HepG2 (cell line): ENCODE measurements at regions not wholly inside any gene's neighbourhood (a gene's known extent, or its start where the extent isn't known, plus 50 kb on each side); places are given as distances from the start of the nearest gene placed in this dataset.

Experiments used
- HDAC6 ChIP-seq: fragments of 200-600 bp; sonication (generic); IDR thresholded peaks from 2 replicates; pipeline ENCODE4 v1.7.0; 2017; ENCODE audit warnings: mild to moderate bottlenecking, antibody characterized with exemption, low read length, low read depth
- POLR2AphosphoS5 ChIP-seq: IDR thresholded peaks from 2 replicates; pipeline ENCODE4 v1.6.1; 2012; ENCODE audit warnings: low read depth, low read length
- ZNF780A ChIP-seq: sonication (generic); formaldehyde crosslinking; IDR thresholded peaks from 2 replicates; pipeline ENCODE4 v1.8.0; 2022; ENCODE audit warnings: mild to moderate bottlenecking, missing genetic modification reagents, moderate library complexity
- TF ChIP-seq, protein P1 (sequence below): sonication (generic); formaldehyde crosslinking; IDR thresholded peaks from 2 replicates; pipeline ENCODE4 v1.5.1; 2020; ENCODE audit warnings: mild to moderate bottlenecking, missing genetic modification reagents, moderate library complexity
- TF ChIP-seq, protein P2 (sequence below): IDR thresholded peaks from 2 replicates; pipeline ENCODE4 v1.6.1; 2012; ENCODE audit warnings: inconsistent platforms
- TF ChIP-seq, protein P3 (sequence below): sonication (generic); formaldehyde crosslinking; IDR thresholded peaks from 2 replicates; pipeline ENCODE4 v1.4.0; 2020; ENCODE audit warnings: mild to moderate bottlenecking, missing genetic modification reagents

DNA sequence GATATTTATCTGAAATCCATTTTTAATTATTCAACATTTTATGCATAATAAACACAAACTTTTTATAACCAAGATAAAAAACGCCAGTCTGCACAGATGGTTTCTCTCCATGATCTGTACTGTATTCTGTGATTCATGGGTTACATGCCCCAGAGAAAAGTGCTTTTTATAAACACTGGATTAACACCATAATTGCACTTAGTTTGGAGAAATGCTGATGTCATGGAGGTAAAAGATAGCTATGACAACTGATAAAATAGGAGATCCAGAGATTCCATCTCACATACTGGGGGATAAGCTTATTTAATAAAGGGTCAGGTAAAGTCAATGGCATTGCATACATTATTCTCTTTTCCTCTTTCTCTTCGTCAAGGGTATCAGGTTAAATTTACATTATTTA lies 1460.4 kb upstream of the ALCAM start:
- TF ChIP-seq, protein P1, sequence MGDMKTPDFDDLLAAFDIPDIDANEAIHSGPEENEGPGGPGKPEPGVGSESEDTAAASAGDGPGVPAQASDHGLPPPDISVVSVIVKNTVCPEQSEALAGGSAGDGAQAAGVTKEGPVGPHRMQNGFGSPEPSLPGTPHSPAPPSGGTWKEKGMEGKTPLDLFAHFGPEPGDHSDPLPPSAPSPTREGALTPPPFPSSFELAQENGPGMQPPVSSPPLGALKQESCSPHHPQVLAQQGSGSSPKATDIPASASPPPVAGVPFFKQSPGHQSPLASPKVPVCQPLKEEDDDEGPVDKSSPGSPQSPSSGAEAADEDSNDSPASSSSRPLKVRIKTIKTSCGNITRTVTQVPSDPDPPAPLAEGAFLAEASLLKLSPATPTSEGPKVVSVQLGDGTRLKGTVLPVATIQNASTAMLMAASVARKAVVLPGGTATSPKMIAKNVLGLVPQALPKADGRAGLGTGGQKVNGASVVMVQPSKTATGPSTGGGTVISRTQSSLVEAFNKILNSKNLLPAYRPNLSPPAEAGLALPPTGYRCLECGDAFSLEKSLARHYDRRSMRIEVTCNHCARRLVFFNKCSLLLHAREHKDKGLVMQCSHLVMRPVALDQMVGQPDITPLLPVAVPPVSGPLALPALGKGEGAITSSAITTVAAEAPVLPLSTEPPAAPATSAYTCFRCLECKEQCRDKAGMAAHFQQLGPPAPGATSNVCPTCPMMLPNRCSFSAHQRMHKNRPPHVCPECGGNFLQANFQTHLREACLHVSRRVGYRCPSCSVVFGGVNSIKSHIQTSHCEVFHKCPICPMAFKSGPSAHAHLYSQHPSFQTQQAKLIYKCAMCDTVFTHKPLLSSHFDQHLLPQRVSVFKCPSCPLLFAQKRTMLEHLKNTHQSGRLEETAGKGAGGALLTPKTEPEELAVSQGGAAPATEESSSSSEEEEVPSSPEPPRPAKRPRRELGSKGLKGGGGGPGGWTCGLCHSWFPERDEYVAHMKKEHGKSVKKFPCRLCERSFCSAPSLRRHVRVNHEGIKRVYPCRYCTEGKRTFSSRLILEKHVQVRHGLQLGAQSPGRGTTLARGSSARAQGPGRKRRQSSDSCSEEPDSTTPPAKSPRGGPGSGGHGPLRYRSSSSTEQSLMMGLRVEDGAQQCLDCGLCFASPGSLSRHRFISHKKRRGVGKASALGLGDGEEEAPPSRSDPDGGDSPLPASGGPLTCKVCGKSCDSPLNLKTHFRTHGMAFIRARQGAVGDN (CRISPR knock-in tag): no peak
- TF ChIP-seq, protein P2, sequence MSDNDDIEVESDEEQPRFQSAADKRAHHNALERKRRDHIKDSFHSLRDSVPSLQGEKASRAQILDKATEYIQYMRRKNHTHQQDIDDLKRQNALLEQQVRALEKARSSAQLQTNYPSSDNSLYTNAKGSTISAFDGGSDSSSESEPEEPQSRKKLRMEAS: no peak
- TF ChIP-seq POLR2AphosphoS5: no peak
- no peak for TF ChIP-seq HDAC6
- TF ChIP-seq, protein P3, sequence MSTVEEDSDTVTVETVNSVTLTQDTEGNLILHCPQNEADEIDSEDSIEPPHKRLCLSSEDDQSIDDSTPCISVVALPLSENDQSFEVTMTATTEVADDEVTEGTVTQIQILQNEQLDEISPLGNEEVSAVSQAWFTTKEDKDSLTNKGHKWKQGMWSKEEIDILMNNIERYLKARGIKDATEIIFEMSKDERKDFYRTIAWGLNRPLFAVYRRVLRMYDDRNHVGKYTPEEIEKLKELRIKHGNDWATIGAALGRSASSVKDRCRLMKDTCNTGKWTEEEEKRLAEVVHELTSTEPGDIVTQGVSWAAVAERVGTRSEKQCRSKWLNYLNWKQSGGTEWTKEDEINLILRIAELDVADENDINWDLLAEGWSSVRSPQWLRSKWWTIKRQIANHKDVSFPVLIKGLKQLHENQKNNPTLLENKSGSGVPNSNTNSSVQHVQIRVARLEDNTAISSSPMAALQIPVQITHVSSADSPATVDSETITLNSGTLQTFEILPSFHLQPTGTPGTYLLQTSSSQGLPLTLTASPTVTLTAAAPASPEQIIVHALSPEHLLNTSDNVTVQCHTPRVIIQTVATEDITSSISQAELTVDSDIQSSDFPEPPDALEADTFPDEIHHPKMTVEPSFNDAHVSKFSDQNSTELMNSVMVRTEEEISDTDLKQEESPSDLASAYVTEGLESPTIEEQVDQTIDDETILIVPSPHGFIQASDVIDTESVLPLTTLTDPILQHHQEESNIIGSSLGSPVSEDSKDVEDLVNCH (CRISPR knock-in tag): no peak
- no peak for TF ChIP-seq ZNF780A (CRISPR knock-in tag)
